Esophagus squamous epithelium (tissue), 5 donors: ENCODE measurements at regions not wholly inside any gene's neighbourhood (a gene's known extent, or its start where the extent isn't known, plus 50 kb on each side); places are given as distances from the start of the nearest gene placed in this dataset.

Experiments
- DNase-seq: peaks from one replicate; lab custom pipeline; 2025; lab: John Stamatoyannopoulos, UW
- H3K27ac ChIP-seq, 4 donors: fragments of 200-600 bp; sonication (generic); one replicate each; pipeline ENCODE4 v1.5.1; 2016 to 2019; ENCODE audit warnings: mild to moderate bottlenecking in 1 of 4
- H3K27me3 ChIP-seq, 4 donors: fragments of 200-600 bp; sonication (generic); 1 replicate in 3 of 4; 2 replicates in 1 of 4; pipeline versions ENCODE4 v1.5.1 to v1.6.0; 2017 to 2021; ENCODE audit warnings: antibody characterized with exemption in 1 of 4
- H3K36me3 ChIP-seq, 3 donors: fragments of 200-600 bp; sonication (generic); one replicate each; pipeline ENCODE4 v1.5.1; 2016 to 2019
- H3K4me1 ChIP-seq, 3 donors: fragments of 200-600 bp; sonication (generic); one replicate each; pipeline ENCODE4 v1.5.1; 2017 to 2019
- H3K4me3 ChIP-seq, 4 donors: fragments of 200-600 bp; sonication (generic); 1 replicate in 3 of 4; 2 replicates in 1 of 4; pipeline ENCODE4 v1.5.1; 2016 to 2019; ENCODE audit warnings: mild to moderate bottlenecking in 2 of 4, moderate library complexity in 1 of 4
- H3K9me3 ChIP-seq, 3 donors: fragments of 200-600 bp; sonication (generic); one replicate each; pipeline ENCODE4 v1.5.1; 2016 to 2019
- POLR2A ChIP-seq, 4 donors: fragments of 450-650 bp; IDR thresholded peaks; one replicate each; pipeline ENCODE4 v1.6.1; 2017; ENCODE audit warnings: antibody characterized with exemption in 4 of 4, mild to moderate bottlenecking in 4 of 4, moderate library complexity in 3 of 4
- WGBS, 2 donors: methylation state at CpG; one replicate each; pipeline ENCODE4 v1.1.5; 2018; 5-methylcytosine and 5-hydroxymethylcytosine counted together
- intact Hi-C: fragments of 100-400 bp; cut with DNase I; formaldehyde crosslinking; loops from one replicate; pipeline ENCODE4 v1.15.0; 2022
- TF ChIP-seq, protein P1 (sequence below), 6 experiments: fragments of 450-650 bp in 4 of 6; fragments of 200-600 bp in 2 of 6; sonication (generic) in 2 of 6; IDR thresholded peaks; one replicate each; pipeline ENCODE4 v1.5.1; 2016 to 2019; ENCODE audit warnings: antibody characterized with exemption in 6 of 6, mild to moderate bottlenecking in 4 of 6, moderate library complexity in 4 of 6
- donor health status: DM: yes; HTN: yes; CAD: no.

DNA sequence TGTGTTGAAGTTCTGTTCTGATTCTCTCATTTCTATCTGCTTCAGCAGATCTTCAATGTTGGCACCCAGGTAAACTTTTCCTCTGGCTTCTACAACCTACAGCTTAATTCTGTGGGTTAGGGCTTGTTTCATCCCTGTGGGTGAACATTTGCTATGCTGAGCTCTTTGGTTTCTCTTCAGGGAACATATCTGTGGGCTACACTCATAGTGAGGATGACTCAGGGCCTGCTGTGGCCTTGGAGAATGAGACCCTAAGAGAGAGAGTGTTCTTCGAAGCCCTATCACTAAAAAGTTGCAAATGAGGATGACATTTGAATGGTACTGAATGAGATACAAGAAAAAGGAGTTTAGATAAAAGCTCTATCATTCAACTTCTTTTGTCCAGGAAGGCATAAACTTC is 346.2 kb upstream of the CBLB start:
- Histone ChIP-seq H3K36me3 (no peaks in the 10 kb centered on the region), H3K27ac (no peak overlapping the region), H3K9me3 (peaks cover 0 to 6% (median 0%) of the 10 kb centered on the region in 3 donors), H3K4me1 (no peaks in the 10 kb centered on the region), H3K4me3 (no peak overlapping the region), H3K27me3 (no peaks in the 10 kb centered on the region)
- no peak for TF ChIP-seq POLR2A (IDR thresholded peaks at IDR 0.05)
- TF ChIP-seq, protein P1, sequence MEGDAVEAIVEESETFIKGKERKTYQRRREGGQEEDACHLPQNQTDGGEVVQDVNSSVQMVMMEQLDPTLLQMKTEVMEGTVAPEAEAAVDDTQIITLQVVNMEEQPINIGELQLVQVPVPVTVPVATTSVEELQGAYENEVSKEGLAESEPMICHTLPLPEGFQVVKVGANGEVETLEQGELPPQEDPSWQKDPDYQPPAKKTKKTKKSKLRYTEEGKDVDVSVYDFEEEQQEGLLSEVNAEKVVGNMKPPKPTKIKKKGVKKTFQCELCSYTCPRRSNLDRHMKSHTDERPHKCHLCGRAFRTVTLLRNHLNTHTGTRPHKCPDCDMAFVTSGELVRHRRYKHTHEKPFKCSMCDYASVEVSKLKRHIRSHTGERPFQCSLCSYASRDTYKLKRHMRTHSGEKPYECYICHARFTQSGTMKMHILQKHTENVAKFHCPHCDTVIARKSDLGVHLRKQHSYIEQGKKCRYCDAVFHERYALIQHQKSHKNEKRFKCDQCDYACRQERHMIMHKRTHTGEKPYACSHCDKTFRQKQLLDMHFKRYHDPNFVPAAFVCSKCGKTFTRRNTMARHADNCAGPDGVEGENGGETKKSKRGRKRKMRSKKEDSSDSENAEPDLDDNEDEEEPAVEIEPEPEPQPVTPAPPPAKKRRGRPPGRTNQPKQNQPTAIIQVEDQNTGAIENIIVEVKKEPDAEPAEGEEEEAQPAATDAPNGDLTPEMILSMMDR (IDR thresholded peaks at IDR 0.05), result no peak
- DNase-seq, result no peak
- intact Hi-C loops, result no loop called here
- WGBS, 2 donors, result 82 to 83% methylated on average over 1 of the region's 1 CpG

DNA sequence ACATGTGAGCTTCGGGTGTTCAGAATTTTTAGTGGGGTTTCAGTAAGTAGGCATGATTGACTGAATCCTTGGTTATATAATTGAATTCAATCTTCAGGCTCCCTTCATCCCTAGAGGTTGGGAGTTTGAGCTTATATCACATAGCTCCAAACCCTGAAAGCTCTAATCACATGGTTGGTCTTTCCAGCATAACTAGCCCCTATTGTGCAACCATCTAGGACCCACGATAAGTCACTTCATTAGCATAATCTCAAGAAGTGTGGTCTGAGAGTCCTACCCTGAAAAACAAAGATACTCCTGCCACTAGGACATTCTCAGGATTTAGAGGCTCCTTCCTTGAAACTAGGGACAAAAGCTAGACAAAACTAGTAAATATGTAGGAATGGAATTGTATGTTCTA is 348.9 kb upstream of the CBLB start:
- Histone ChIP-seq H3K27ac (no peak overlapping the region), H3K4me3 (no peak overlapping the region), H3K36me3 (no peaks in the 10 kb centered on the region), H3K9me3 (peaks cover 0 to 6% (median 0%) of the 10 kb centered on the region in 3 donors), H3K27me3 (no peaks in the 10 kb centered on the region), H3K4me1 (no peaks in the 10 kb centered on the region)
- DNase-seq, result no peak
- no peak for TF ChIP-seq POLR2A (IDR thresholded peaks at IDR 0.05)
- TF ChIP-seq, protein P1 (IDR thresholded peaks at IDR 0.05), result no peak
- 90 to 93% methylated on average over 2 of the region's 2 CpGs for WGBS, 2 donors
- intact Hi-C loops, result no loop called here

DNA sequence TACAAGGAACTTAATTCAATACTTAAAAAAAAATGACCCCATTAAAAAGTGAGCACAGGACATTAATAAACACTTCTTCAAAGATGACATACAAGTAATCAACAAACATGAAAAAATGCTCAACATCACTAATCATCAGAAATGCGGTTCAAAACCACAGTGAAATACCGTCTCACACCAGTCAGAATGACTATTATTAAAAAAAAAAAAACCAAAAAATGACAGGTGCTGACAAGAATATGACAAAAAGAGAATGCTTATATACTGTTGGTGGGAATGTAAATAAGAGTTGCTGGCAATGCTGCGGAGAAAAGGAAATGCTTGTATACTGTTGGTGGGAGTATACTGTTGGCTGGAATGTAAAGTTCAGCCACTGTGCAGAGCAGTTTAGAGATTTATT is 358.3 kb upstream of the CBLB start:
- intact Hi-C loops, result no loop called here
- TF ChIP-seq, protein P1 (IDR thresholded peaks at IDR 0.05), result no peak
- no peak for TF ChIP-seq POLR2A (IDR thresholded peaks at IDR 0.05)
- WGBS, 2 donors, result 70 to 71% methylated on average over 3 of the region's 3 CpGs
- Histone ChIP-seq H3K27ac (no peak overlapping the region), H3K4me1 (no peaks in the 10 kb centered on the region), H3K9me3 (no peaks in the 10 kb centered on the region), H3K36me3 (no peaks in the 10 kb centered on the region), H3K27me3 (no peaks in the 10 kb centered on the region), H3K4me3 (no peak overlapping the region)
- DNase-seq, result no peak

DNA sequence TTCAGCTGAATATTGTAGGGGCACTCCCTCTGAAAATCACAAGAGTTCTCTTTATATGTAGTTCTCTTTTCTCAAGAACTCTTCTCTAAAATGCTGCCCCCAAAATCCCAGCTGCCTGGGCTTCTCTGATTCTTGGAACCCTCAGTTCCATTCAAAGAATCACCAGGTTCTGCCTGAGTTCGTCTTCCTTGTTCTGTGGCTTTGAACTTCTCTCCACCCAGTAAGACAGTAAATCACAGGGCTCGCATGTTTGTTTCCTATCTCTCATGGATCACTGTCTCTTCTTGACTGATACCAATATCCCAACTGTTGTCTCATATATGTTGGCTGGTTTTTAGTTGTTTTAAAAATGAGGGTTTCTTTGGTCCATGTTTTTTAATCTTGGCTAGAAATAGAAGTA is 359.5 kb upstream of the CBLB start:
- Histone ChIP-seq H3K4me3 (no peak overlapping the region), H3K27ac (no peak overlapping the region), H3K9me3 (no peaks in the 10 kb centered on the region), H3K36me3 (no peaks in the 10 kb centered on the region), H3K4me1 (no peaks in the 10 kb centered on the region), H3K27me3 (no peaks in the 10 kb centered on the region)
- no peak for TF ChIP-seq POLR2A (IDR thresholded peaks at IDR 0.05)
- TF ChIP-seq, protein P1 (IDR thresholded peaks at IDR 0.05), result no peak
- WGBS, 2 donors, result 79 to 81% methylated on average over 2 of the region's 2 CpGs
- intact Hi-C loops, result no loop called here
- no peak for DNase-seq

DNA sequence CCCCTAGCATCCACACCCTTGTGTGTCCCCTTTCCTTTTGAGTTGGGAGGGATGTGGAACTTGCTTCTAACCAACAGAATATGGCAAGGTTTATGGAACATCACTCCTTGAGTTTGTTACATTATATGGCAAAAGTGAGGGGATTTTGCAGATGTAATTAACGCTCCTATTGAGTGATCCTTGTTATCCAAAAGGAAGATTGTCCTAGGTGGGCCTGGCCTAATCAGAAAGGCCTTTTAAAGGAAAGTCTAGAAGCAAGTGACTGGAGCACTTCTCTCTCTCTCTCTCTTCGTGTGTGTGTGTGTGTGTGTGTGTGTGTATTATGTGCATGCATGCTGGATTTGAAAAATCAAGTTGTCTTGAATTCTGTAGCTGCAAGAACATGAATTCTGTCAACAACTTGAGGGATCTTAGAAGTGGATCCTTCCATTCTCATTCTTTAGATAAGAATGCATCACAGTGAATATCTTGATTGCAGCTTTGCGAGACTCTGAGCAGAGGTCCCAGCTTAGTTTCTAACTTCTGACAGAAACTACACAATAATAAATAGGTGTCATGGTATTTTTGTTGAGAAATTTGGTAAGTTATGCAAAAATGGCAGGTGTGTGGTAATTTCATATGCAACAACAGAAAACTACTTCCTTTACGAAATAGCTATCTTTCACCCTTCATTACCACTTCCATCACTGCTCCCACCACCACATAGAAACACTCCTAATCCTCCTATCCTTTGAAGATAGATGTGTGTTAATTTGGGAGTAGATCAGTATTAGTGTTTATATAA is 360.9 kb upstream of the CBLB start:
- no peaks in the 10 kb centered on the region for H3K27me3 ChIP-seq
- H3K27ac ChIP-seq, result no peak overlapping the region
- intact Hi-C loops, result no loop called here
- no peaks in the 10 kb centered on the region for H3K9me3 ChIP-seq
- TF ChIP-seq, protein P1 (IDR thresholded peaks at IDR 0.05), result no peak
- TF ChIP-seq POLR2A (IDR thresholded peaks at IDR 0.05), result no peak
- no peaks in the 10 kb centered on the region for H3K4me1 ChIP-seq
- WGBS, 2 donors, result 76 to 92% methylated on average over 4 of the region's 4 CpGs
- no peaks in the 10 kb centered on the region for H3K36me3 ChIP-seq
- no peak overlapping the region for H3K4me3 ChIP-seq
- DNase-seq, result no peak
